DMS 273 (cell line): ENCODE measurements at regions not wholly inside any gene's neighbourhood (a gene's known extent, or its start where the extent isn't known, plus 50 kb on each side); places are given as distances from the start of the nearest gene placed in this dataset.

Experiments used
- DNase-seq: peaks from one replicate; lab custom pipeline; 2025; ENCODE audit not compliant: unreplicated experiment; lab: John Stamatoyannopoulos, UW

GRCh38 chr22:27453725-27454124 is 347.8 kb downstream of the MN1 start:
- DNase-seq = no peak

- DNase-seq = no peak
These were observed 346.6 kb downstream of the MN1 start for GRCh38 chr22:27454807-27455450.

GRCh38 chr22:27455526-27455925 is 346.0 kb downstream of the MN1 start:
- no peak for DNase-seq

- no peak for DNase-seq
These were observed 344.7 kb downstream of the MN1 start for GRCh38 chr22:27456696-27457503.

- DNase-seq = no peak
These were observed 341.6 kb downstream of the MN1 start for GRCh38 chr22:27459999-27460398.

GRCh38 chr22:27460591-27461347 is 340.8 kb downstream of the MN1 start:
- no peak for DNase-seq

GRCh38 chr22:27461470-27461869 is 340.1 kb downstream of the MN1 start:
- no peak for DNase-seq

- DNase-seq = no peak
These were observed 339.4 kb downstream of the MN1 start for GRCh38 chr22:27462190-27462589.

- no peak for DNase-seq
These were observed 338.4 kb downstream of the MN1 start for GRCh38 chr22:27463121-27463660.

- no peak for DNase-seq
These were observed 335.3 kb downstream of the MN1 start for GRCh38 chr22:27466229-27466628.

- no peak for DNase-seq
These were observed 334.6 kb downstream of the MN1 start for GRCh38 chr22:27466778-27467438.

GRCh38 chr22:27467711-27468110 is 333.8 kb downstream of the MN1 start:
- no peak for DNase-seq

- no peak for DNase-seq
These were observed 332.8 kb downstream of the MN1 start for GRCh38 chr22:27468712-27469111.

GRCh38 chr22:27470169-27470772 is 331.3 kb downstream of the MN1 start:
- no peak for DNase-seq

GRCh38 chr22:27472975-27473374 is 328.6 kb downstream of the MN1 start:
- no peak for DNase-seq

- no peak for DNase-seq
These were observed 328.0 kb downstream of the MN1 start for GRCh38 chr22:27473533-27473932.

GRCh38 chr22:27474112-27474571 is 327.4 kb downstream of the MN1 start:
- DNase-seq = no peak

GRCh38 chr22:27474711-27475547 is 326.6 kb downstream of the MN1 start:
- no peak for DNase-seq

GRCh38 chr22:27475548-27475897 is 326.0 kb downstream of the MN1 start:
- DNase-seq = no peak

- DNase-seq = no peak
These were observed 325.2 kb downstream of the MN1 start for GRCh38 chr22:27476318-27476717.
